K562 (cell line): ENCODE measurements at regions not wholly inside any gene's neighbourhood (a gene's known extent, or its start where the extent isn't known, plus 50 kb on each side); places are given as distances from the start of the nearest gene placed in this dataset.
A peak's percentile ranks its signal among the peaks of the same experiment; 100 is the strongest.

Experiments
- ATF3 ChIP-seq, 2 experiments: fragments of 450-650 bp in 1 of 2; sonication (generic) in 1 of 2; formaldehyde crosslinking in 1 of 2; IDR thresholded peaks in 1 of 2; conservative IDR thresholded peaks in 1 of 2; 2 replicates each; pipeline versions ENCODE4 v1.6.1 to v1.8.1; 2016 to 2023; ENCODE audit warnings: mild to moderate bottlenecking in 2 of 2, moderate library complexity in 2 of 2, inconsistent platforms in 1 of 2, missing genetic modification reagents in 1 of 2
- CREM ChIP-seq: IDR thresholded peaks from 2 replicates; pipeline ENCODE4 v1.6.1; 2014; ENCODE audit warnings: antibody characterized with exemption, low read depth
- FOXK2 ChIP-seq, 2 experiments: fragments of 450-650 bp; IDR thresholded peaks in 1 of 2; conservative IDR thresholded peaks in 1 of 2; 2 replicates each; pipeline ENCODE4 v1.6.1; 2016; ENCODE audit warnings: low read depth in 2 of 2, mild to moderate bottlenecking in 1 of 2
- GABPB1 ChIP-seq: sonication (generic); formaldehyde crosslinking; IDR thresholded peaks from 2 replicates; pipeline ENCODE4 v1.8.0; 2022; ENCODE audit warnings: mild to moderate bottlenecking, missing genetic modification reagents
- GMEB1 ChIP-seq: fragments of 250-450 bp; sonication (Bioruptor Pico); IDR thresholded peaks from 2 replicates; pipeline ENCODE4 v1.4.0; 2020; ENCODE audit warnings: mild to moderate bottlenecking
- MBD1 ChIP-seq: fragments of 250-450 bp; sonication (Bioruptor Pico); IDR thresholded peaks from 2 replicates; pipeline ENCODE4 v1.8.0; 2022; ENCODE audit warnings: inconsistent platforms
- NCOA6 ChIP-seq: fragments of 450-650 bp; IDR thresholded peaks from 2 replicates; pipeline ENCODE4 v1.6.1; 2017; ENCODE audit warnings: mild to moderate bottlenecking
- NFRKB ChIP-seq: fragments of 450-650 bp; IDR thresholded peaks from 2 replicates; pipeline ENCODE4 v1.6.1; 2016; ENCODE audit warnings: low read depth
- NR2C1 ChIP-seq, 2 experiments: fragments of 450-650 bp; IDR thresholded peaks; 2 replicates each; pipeline ENCODE4 v1.6.1; 2017; ENCODE audit warnings: mild to moderate bottlenecking in 2 of 2, antibody characterized with exemption in 1 of 2, inconsistent platforms in 1 of 2, missing compliant biosample characterization in 1 of 2, missing genetic modification characterization in 1 of 2
- NR4A1 ChIP-seq, 2 experiments: fragments of 250-450 bp in 1 of 2; fragments of 450-650 bp in 1 of 2; sonication (Bioruptor Pico) in 1 of 2; IDR thresholded peaks; 2 replicates each; pipeline versions ENCODE4 v1.4.0 to v1.6.1; 2016 to 2020; ENCODE audit warnings: mild to moderate bottlenecking in 2 of 2, missing compliant biosample characterization in 1 of 2, missing genetic modification characterization in 1 of 2, moderate library complexity in 1 of 2
- STAT5A ChIP-seq: IDR thresholded peaks from 2 replicates; pipeline ENCODE4 v1.6.1; 2012; ENCODE audit warnings: low read length, inconsistent platforms, borderline replicate concordance
- TBP ChIP-seq: optimal IDR thresholded peaks from 2 replicates; pipeline ENCODE3; 2011; ENCODE audit warnings: low read depth, low read length, improper control_type of control experiment
- USF1 ChIP-seq: sonication (generic); formaldehyde crosslinking; IDR thresholded peaks from 2 replicates; pipeline ENCODE4 v1.9.0; 2022; ENCODE audit warnings: mild to moderate bottlenecking, missing genetic modification reagents
- USF2 ChIP-seq: sonication (generic); formaldehyde crosslinking; IDR thresholded peaks from 2 replicates; pipeline ENCODE4 v1.5.0; 2020; ENCODE audit warnings: missing genetic modification reagents
- XRCC4 ChIP-seq: IDR thresholded peaks from one replicate; pipeline ENCODE4 v1.6.1; 2011; ENCODE audit not compliant: insufficient read depth, insufficient read length; ENCODE audit errors: extremely low read depth
- ZKSCAN8 ChIP-seq: fragments of 200-800 bp; sonication (Bioruptor generic); IDR thresholded peaks from 2 replicates; pipeline ENCODE4 v1.6.1; 2016; ENCODE audit warnings: missing genetic modification characterization, missing compliant biosample characterization
- ZNF561 ChIP-seq: fragments of 450-650 bp; formaldehyde crosslinking; conservative IDR thresholded peaks from 2 replicates; pipeline ENCODE4 v1.4.0; 2020; ENCODE audit warnings: mild to moderate bottlenecking, moderate library complexity
- ZNF655 ChIP-seq: fragments of 250-450 bp; sonication (Bioruptor Pico); IDR thresholded peaks from 2 replicates; pipeline ENCODE4 v1.5.0; 2021

GRCh38 chr20:4082406-4083097 lies 66.1 kb upstream of the SMOX start (continued):
- peak; percentile 52; the same call in 1 of the 2 replicates for TF ChIP-seq NCOA6
- TF ChIP-seq GMEB1 (CRISPR knock-in tag) = no peak
- no peak for TF ChIP-seq NR2C1 (IDR thresholded peaks at IDR 0.05)
- peak; percentile 36; the same call in 1 of the 2 replicates for TF ChIP-seq NR2C1 (tag; IDR thresholded peaks at IDR 0.05)
- TF ChIP-seq ZKSCAN8 (CRISPR knock-in tag) = 0 out of 2 replicates have a peak, but pooled peaks have one; percentile 56
- no peak for TF ChIP-seq ZNF561 (CRISPR knock-in tag)
- TF ChIP-seq ATF3 (IDR thresholded peaks at IDR 0.05) = peak; percentile 91
- peak; percentile 48; the same call in 1 of the 2 replicates for TF ChIP-seq ATF3 (CRISPR knock-in tag; conservative IDR thresholded peaks at IDR 0.05)
- TF ChIP-seq NR4A1 (CRISPR knock-in tag; IDR thresholded peaks at IDR 0.05) = 0 out of 2 replicates have a peak, but pooled peaks have one; percentile 9
- no peak for TF ChIP-seq NR4A1 (tag; IDR thresholded peaks at IDR 0.05)
- TF ChIP-seq STAT5A = 0 out of 2 replicates have a peak, but pooled peaks have one; percentile 15
- TF ChIP-seq FOXK2 (conservative IDR thresholded peaks at IDR 0.05 in 1 of 2, IDR thresholded peaks at IDR 0.05 in 1 of 2; ENCODE audit: low read depth in 2 of 2) = peak; percentile 80 to 83
- TF ChIP-seq ZNF655 (CRISPR knock-in tag) = no peak
- no peak for TF ChIP-seq MBD1 (CRISPR knock-in tag)
- TF ChIP-seq XRCC4 = no peak
- TF ChIP-seq GABPB1 = peak; percentile 54
- TF ChIP-seq USF2 = peak; percentile 62
- peak; percentile 89; the same call in 1 of the 2 replicates for TF ChIP-seq NFRKB
- TF ChIP-seq USF1 (CRISPR knock-in tag) = peak; percentile 85
- peak; percentile 8 for TF ChIP-seq TBP
- peak; percentile 74 for TF ChIP-seq CREM
